Liver (tissue), 3 donors: ENCODE measurements at regions not wholly inside any gene's neighbourhood (a gene's known extent, or its start where the extent isn't known, plus 50 kb on each side); places are given as distances from the start of the nearest gene placed in this dataset.

Experiments
- CTCF ChIP-seq: fragments of 150-350 bp; IDR thresholded peaks from 2 replicates; pipeline ENCODE4 v1.5.1; 2017; ENCODE audit warnings: improper control_type of control experiment, low read depth, low read length; ENCODE audit not compliant: missing input control
- RAD21 ChIP-seq, 2 donors: IDR thresholded peaks; 2 replicates each; pipeline ENCODE4 v1.6.1; 2016; ENCODE audit warnings: antibody characterized with exemption in 2 of 2, mild to moderate bottlenecking in 2 of 2
- ZBTB33 ChIP-seq: IDR thresholded peaks from 2 replicates; pipeline ENCODE4 v1.6.1; 2016; ENCODE audit warnings: antibody characterized with exemption
- donor health status: healthy.
- donor health status: healthy.

DNA sequence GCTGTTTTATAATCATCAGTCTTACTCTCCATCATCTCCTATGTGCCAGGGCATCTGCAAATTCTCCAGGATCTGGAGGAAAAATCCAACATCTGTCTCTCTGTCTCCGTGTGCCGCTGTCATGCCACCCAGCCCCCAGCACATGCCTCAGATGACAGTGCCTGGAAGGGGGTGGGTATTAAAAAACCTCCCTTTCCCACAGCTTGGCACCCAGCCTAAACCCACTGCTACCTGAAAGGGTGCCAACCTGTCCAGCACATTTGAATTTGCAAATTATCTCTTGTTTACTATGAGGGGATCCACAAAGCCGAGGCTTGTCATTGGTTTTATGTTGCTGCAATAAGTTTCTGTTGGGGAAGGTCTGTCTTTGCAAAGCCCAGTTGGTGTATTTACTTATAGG is 73.1 kb downstream of the EMX2 start:
- no peak for TF ChIP-seq CTCF
- TF ChIP-seq RAD21 (IDR thresholded peaks at IDR 0.05): no peak
- no peak for TF ChIP-seq ZBTB33
